SK-N-SH treated with all-trans-retinoic acid at 6 μM for 48 hours (cell line): ENCODE measurements at regions not wholly inside any gene's neighbourhood (a gene's known extent, or its start where the extent isn't known, plus 50 kb on each side); places are given as distances from the start of the nearest gene placed in this dataset.

Source experiments
- ARNTL ChIP-seq: fragments of 450-650 bp; formaldehyde crosslinking; IDR thresholded peaks from 2 replicates; pipeline ENCODE4 v1.5.0; 2020; ENCODE audit warnings: low read depth, mild to moderate bottlenecking, moderate library complexity, borderline replicate concordance
- ISL1 ChIP-seq: fragments of 250-450 bp; sonication (Bioruptor Pico); IDR thresholded peaks from 2 replicates; pipeline ENCODE4 v2.1.2; 2022; ENCODE audit warnings: mild to moderate bottlenecking, moderate library complexity
- PPARA ChIP-seq: fragments of 250-450 bp; sonication (Bioruptor Pico); IDR thresholded peaks from 2 replicates; pipeline ENCODE4 v1.5.0; 2020; ENCODE audit warnings: mild to moderate bottlenecking, borderline replicate concordance
- ZNF70 ChIP-seq: fragments of 450-650 bp; formaldehyde crosslinking; IDR thresholded peaks from 2 replicates; pipeline ENCODE4 v1.5.0; 2020; ENCODE audit warnings: mild to moderate bottlenecking, moderate library complexity
- TF ChIP-seq, protein P1 (sequence below): fragments of 250-450 bp; sonication (Bioruptor Pico); IDR thresholded peaks from 2 replicates; pipeline ENCODE4 v1.5.1; 2021; ENCODE audit warnings: mild to moderate bottlenecking, moderate library complexity

DNA sequence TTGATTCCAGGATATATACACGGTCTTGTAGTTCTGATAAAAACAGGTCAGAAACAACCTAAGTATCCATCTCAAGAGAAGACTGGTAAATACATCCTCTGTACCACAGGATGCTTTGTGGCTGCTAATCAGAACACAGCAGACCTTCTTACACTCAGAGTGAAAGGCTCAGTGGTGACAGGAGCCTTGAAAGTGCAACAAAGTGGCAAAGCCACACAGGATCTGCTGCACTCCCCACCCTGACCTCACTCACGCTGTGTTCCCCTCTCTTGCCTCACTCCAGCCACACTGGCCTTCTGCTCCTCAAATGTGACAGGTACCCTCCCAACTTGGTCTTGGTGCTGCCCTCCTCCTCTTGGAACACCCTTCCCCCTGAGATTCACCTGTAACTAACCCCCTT is 98.1 kb upstream of the GRIP1 start:
- TF ChIP-seq, protein P1, sequence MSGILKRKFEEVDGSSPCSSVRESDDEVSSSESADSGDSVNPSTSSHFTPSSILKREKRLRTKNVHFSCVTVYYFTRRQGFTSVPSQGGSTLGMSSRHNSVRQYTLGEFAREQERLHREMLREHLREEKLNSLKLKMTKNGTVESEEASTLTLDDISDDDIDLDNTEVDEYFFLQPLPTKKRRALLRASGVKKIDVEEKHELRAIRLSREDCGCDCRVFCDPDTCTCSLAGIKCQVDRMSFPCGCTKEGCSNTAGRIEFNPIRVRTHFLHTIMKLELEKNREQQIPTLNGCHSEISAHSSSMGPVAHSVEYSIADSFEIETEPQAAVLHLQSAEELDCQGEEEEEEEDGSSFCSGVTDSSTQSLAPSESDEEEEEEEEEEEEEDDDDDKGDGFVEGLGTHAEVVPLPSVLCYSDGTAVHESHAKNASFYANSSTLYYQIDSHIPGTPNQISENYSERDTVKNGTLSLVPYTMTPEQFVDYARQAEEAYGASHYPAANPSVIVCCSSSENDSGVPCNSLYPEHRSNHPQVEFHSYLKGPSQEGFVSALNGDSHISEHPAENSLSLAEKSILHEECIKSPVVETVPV (CRISPR knock-in tag): no peak
- TF ChIP-seq PPARA (CRISPR knock-in tag) (no peak), ARNTL (CRISPR knock-in tag) (no peak), ZNF70 (CRISPR knock-in tag) (no peak), ISL1 (CRISPR knock-in tag) (no peak)
